Thyroid gland (tissue), 4 donors: ENCODE measurements at regions not wholly inside any gene's neighbourhood (a gene's known extent, or its start where the extent isn't known, plus 50 kb on each side); places are given as distances from the start of the nearest gene placed in this dataset.

Experiments
- CTCF ChIP-seq, 6 experiments: fragments of 200-600 bp in 3 of 6; fragments of 450-650 bp in 3 of 6; sonication (generic) in 3 of 6; IDR thresholded peaks; one replicate each; pipeline ENCODE4 v1.5.1; 2016 to 2019; ENCODE audit warnings: antibody characterized with exemption in 6 of 6, mild to moderate bottlenecking in 2 of 6, inconsistent platforms in 1 of 6, moderate library complexity in 1 of 6
- POLR2A ChIP-seq, 2 donors: fragments of 450-650 bp; IDR thresholded peaks; one replicate each; pipeline ENCODE4 v1.6.1; 2017; ENCODE audit warnings: antibody characterized with exemption in 2 of 2, mild to moderate bottlenecking in 2 of 2, moderate library complexity in 1 of 2

- TF ChIP-seq CTCF (IDR thresholded peaks at IDR 0.05): no peak
- no peak for TF ChIP-seq POLR2A (IDR thresholded peaks at IDR 0.05)
These were observed 334.8 kb upstream of the OBI1 start for GRCh38 chr13:78993792-78994191.
